Effector CD4-positive, alpha-beta T cell (primary cell): ENCODE measurements at regions not wholly inside any gene's neighbourhood (a gene's known extent, or its start where the extent isn't known, plus 50 kb on each side); places are given as distances from the start of the nearest gene placed in this dataset.

Experiments used
- DNase-seq: peaks from one replicate; pipeline ENCODE4 v3.0.0-alpha.2; 2020

GRCh38 chr17:33481652-33482051 is 188.6 kb upstream of the ASIC2 start:
- DNase-seq, result no peak

GRCh38 chr17:33482636-33483035 is 189.5 kb upstream of the ASIC2 start:
- no peak for DNase-seq

GRCh38 chr17:33484559-33484958 is 191.5 kb upstream of the ASIC2 start:
- no peak for DNase-seq

DNA sequence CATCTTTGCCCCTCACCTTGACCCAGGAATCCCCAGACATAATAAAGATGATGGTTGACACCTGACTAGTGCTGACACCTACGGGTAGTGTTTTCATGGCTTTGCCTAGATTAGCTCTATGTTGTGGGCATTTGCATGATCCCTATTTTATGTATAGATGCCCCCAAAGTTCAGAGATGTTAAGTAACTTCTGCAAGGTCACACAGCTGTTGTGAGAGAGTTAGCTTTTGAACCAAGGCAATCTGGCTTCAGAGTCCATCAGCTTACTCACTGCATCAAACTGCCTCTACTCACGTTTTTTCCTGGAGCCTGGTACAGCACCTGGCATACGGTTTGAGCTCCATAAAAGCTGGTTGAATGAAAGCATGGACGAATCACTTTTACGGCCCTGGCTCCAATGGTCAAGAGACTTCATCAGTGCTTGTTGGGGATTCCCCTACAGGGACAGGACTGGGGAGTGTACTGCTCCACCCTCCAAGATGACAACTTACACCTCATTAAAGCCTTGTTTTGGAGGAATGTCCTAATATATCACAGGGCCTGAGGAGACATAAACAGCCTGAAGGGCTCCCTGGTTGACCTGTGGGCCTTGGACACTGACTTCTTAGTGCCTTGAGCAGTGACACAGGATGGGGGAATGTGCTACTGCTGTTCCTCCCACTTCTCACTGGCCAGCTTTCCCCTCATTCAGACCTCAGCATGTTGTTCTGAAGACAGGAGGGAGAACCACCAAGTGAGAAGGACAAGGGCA is 193.2 kb upstream of the ASIC2 start:
- DNase-seq, result no peak

DNA sequence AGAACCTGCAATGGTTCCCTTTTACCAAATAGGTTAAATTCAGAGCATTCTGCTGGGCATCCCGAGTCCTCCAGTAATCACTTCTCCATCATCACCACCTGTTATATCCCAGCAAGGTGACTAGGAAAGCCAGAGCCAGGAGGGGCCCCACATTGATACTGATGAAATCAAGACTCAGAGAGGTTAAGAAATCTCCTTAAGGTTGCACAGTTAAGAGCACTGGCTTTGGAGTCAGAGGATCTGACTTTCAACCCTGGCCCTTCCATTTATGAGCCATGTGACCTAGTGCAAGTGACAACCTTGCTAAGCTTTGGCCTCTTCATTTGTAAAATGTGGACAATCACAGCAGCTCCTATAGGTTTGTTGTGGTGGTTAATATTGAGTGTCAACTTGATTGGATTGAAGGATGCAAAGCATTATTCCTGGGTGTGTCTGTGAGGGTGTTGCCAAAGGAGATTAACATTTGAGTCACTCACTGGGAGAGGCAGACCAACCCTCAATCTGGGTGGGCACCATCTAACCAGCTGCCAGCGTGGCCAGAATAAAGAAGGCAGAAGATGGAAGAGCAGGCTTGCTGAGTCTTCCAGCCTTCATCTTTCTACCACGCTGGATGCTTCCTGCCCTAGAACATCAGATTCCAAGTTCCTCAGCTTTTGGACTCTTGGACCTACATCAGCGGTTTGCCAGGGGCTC is 194.2 kb upstream of the ASIC2 start:
- no peak for DNase-seq

DNA sequence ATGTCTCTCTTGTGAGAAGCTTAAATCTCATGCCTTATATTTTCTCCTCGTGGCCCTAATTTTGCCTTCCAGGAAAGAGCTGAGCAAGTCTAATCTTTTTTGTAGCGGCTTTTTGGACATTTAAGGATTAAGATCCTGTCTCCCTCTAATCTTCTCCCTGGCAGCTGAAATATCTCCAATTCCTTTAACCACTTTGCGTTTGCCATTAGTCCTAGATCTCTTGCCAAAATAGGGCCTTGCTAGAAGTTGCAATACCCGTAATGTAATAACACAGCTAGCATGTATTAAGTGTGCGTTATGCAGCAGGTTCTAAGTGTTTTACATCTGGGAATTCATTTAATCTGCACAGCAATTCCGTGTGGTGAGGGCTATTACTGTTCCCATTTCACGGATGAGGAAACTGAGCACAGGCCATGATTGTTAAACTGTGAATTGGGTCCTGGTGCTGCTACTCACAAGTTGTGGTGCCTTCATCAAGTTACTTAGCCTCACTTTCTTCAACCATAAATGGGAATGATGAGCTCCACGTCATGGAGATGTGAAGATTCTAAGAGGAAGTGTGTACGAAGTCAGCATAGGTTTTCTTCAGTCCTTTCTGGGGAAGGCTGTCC is 198.9 kb upstream of the ASIC2 start:
- no peak for DNase-seq

- no peak for DNase-seq
Observed at GRCh38 chr17:33492731-33493265, 199.7 kb upstream of the ASIC2 start.

GRCh38 chr17:33493566-33493965 is 200.5 kb upstream of the ASIC2 start:
- no peak for DNase-seq

GRCh38 chr17:33494151-33494550 is 201.1 kb upstream of the ASIC2 start:
- no peak for DNase-seq

DNA sequence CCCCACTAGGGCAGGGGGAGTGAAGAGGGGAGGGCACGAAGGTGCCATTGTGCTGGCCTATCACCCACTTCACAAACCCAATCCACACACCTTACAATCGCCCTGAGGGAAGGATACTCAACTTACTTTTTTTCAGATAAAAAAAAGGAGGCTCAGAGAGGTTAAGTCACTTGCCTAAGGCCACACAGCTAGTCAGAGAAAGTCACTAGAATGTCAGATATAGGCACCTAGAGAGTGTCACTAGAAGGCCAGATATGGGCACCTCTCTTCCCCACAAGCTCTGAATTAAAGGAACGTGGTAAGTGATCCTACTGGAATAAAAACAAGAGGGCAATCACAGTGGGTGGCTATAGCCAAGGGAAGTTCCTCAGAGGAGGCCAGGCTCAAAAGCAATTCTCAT is 204.5 kb upstream of the ASIC2 start:
- no peak for DNase-seq

GRCh38 chr17:33498069-33498468 is 205.0 kb upstream of the ASIC2 start:
- no peak for DNase-seq

- DNase-seq, result no peak
Observed at GRCh38 chr17:33499040-33499439, 205.9 kb upstream of the ASIC2 start.

- DNase-seq, result no peak
Observed at GRCh38 chr17:33500151-33500550, 207.1 kb upstream of the ASIC2 start.

- DNase-seq, result no peak
Observed at GRCh38 chr17:33501185-33501584, 208.1 kb upstream of the ASIC2 start.

GRCh38 chr17:33504571-33504970 is 211.5 kb upstream of the ASIC2 start:
- no peak for DNase-seq

DNA sequence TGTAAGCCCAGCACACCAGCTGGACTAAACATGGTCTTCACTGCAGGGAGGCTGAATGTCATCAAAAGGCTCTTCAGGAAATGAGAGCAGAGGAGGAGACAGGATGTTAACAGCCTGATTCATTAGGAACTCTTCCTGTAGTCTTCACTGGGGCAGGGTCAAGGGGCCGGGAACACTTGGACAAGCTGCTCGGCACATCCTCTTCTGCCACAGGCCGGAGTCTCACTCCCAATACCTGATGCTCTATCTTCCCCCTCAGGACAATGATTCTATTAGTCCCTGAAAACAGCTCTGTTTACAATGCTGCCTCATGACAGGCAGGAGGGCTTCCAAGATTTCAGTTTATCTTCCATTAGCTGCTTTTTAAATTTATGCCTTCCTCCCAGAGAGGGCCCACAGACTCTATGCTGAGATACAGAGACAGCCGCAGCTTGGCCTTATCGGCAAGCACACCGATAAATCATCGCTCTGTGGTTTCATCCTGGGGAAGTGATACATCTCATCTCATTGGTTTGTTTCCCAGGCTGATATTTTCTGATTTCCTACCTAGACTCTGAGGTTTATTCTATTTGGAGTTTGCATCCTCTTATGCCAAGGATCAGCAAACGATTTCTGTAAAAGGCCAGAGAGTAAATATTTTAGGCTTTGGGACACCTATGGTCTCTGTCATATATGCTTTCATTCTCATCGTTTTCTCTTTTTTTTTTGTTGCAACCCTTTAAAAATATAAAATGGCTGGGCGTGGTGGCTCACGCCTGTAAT is 214.0 kb upstream of the ASIC2 start:
- no peak for DNase-seq

- DNase-seq, result no peak
Observed at GRCh38 chr17:33508215-33508614, 215.1 kb upstream of the ASIC2 start.

- no peak for DNase-seq
Observed at GRCh38 chr17:33509331-33509730, 216.2 kb upstream of the ASIC2 start.

- DNase-seq, result no peak
Observed at GRCh38 chr17:33511670-33512069, 218.6 kb upstream of the ASIC2 start.

- no peak for DNase-seq
Observed at GRCh38 chr17:33512113-33512512, 219.0 kb upstream of the ASIC2 start.

DNA sequence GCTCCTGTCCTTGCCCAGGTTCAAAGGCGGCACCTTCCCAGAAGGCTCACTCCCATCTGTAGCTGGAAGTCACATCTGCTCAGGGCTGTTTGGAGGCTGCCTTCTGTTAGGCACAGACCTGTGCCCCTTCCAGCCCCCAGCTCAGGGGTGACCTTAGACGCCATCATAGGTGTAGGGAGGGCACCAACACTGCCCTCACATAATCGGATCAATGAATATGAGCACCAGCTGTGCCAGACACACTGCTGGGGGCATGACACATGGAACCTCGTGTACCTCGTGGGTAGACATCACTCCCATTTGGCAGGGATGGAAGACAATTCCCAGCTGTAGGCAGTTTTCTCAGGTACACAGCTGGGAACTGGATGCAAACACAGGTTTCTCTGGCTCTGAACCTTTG is 220.7 kb upstream of the ASIC2 start:
- DNase-seq, result no peak

DNA sequence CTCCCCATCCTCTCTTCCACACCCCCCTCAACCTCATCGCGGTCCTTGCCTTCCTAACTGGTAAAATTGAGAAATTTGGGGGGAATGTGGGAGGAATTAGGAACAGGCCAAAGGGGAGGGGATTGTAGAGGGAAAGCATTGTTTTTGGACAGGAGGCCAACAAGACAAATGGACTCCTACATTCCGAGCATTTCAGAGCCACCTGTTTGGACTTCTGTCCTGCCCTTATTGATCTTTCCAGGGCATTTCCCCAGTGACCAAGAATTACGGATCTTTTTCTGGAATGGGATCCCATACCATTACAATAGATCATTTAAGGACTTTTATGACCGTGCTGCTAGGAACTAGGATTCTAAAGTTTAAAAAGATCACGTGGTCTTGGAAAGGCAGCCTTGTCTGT is 221.3 kb upstream of the ASIC2 start:
- no peak for DNase-seq

- DNase-seq, result no peak
Observed at GRCh38 chr17:33515974-33516373, 222.9 kb upstream of the ASIC2 start.
